ENCODE measurements at regions not wholly inside any gene's neighbourhood (a gene's known extent, or its start where the extent isn't known, plus 50 kb on each side); places are given as distances from the start of the nearest gene placed in this dataset.

DNA sequence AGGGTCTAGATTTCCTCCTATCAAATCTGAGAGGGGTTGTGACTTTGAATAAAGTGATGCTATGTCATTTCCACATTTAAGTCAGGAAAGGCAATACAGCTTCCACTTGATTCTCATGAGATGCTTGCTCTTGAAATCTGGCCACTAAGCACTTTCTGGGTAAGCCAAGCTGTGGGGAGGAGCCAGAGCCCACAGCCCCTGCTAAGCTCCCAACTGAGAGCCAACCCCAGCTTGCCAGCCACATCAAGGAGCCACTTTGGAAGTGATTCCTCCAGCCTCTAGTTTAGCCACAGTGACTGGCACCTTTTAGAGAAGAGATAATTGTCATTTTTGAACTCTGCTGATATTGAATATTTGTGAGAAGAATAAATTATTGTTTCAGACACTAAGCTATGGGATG lies 1441.5 kb upstream of the IGFBP7 start:
- no peak for DNase-seq

GRCh38 chr4:58543465-58543864 lies 1433.3 kb upstream of the IGFBP7 start:
- no peak for DNase-seq

- DNase-seq = no peak
These were observed 1431.7 kb upstream of the IGFBP7 start for GRCh38 chr4:58541926-58542325.

- DNase-seq = no peak
These were observed 1412.7 kb upstream of the IGFBP7 start for GRCh38 chr4:58522765-58523382.

DNA sequence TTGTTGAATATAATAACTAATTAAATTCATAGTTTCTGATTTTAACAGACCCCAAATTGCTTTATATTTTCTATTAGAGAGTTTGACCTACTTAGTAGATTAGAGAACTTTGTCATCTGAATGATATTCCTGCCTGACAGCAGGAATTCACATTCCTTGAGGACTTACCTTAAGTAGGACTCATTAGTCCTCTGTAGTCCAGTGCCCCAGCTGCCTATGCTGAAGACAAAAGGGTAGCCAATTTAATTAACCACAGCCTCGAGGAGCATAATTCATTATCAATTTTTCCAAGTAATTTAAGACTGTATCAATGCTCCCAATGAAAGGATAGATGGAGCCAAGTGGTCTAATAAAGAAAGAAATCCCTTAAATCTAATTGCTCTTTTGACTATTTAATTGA lies 1405.0 kb upstream of the IGFBP7 start:
- DNase-seq = no peak

GRCh38 chr4:58514299-58514698 lies 1404.1 kb upstream of the IGFBP7 start:
- DNase-seq = no peak

DNA sequence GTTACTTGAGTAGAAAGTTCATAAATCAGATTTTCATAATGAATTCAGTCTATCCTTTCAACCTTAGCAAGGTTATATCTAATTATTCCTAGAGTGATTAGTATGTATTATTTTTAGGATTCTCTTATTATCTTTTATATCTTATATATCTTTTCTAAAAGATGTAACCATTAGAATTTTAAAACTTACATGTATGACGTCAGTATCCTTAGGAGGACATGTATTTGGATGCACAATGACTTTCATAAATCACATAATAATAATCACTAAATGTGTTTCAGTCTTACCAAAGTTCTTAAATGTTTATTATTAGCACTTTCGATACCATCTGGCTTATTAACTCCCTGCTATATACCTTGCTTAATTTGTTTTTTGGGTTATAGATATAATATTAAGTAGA lies 1400.5 kb upstream of the IGFBP7 start:
- no peak for DNase-seq

- no peak for DNase-seq
These were observed 1396.9 kb upstream of the IGFBP7 start for GRCh38 chr4:58507079-58507478.

- no peak for DNase-seq
These were observed 1392.7 kb upstream of the IGFBP7 start for GRCh38 chr4:58502839-58503238.

GRCh38 chr4:58499182-58499581 lies 1389.0 kb upstream of the IGFBP7 start:
- DNase-seq = no peak

- no peak for DNase-seq
These were observed 1381.4 kb upstream of the IGFBP7 start for GRCh38 chr4:58491620-58492019.

DNA sequence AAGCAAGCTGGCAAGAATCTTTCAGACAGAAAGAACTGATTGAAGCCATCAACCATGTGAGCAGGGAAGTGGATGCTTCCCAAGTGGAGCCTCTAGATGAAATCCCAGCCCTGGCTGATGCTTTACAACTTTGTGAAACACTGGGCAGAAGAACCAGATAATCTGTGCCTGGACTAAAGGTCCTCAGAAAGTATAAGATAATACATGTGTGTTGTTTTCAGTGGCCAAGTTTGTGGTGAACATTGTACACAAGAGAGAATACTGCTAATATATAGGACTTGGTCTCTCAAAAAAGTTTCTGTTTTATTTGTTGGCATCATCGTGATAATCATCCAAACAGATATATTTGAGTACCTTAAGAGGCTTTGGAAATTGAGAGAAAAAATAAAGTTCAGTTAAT lies 1367.8 kb upstream of the IGFBP7 start:
- DNase-seq = no peak

GRCh38 chr4:58477513-58477912 lies 1367.3 kb upstream of the IGFBP7 start:
- DNase-seq = no peak

- no peak for DNase-seq
These were observed 1364.9 kb upstream of the IGFBP7 start for GRCh38 chr4:58475097-58475496.

DNA sequence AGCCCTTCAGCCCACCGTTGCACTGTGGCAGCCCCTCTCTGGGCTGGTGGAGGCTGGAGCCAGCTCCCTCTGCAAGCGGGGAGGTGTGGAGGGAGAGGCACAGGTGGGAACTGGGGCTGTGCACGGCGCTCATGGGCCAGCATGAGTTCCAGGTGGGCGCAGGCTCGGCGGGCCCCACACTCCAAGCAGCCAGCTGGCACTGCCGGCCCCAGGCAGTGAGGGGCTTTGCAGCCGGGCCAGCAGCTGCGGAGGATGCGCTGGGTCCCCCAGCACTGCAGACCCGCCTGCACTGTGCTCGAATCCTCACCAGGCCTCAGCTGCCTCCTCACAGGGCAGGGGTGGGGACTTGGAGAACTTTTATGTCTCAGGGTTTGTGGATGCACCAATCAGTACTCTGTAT lies 1354.8 kb upstream of the IGFBP7 start:
- DNase-seq = no peak

DNA sequence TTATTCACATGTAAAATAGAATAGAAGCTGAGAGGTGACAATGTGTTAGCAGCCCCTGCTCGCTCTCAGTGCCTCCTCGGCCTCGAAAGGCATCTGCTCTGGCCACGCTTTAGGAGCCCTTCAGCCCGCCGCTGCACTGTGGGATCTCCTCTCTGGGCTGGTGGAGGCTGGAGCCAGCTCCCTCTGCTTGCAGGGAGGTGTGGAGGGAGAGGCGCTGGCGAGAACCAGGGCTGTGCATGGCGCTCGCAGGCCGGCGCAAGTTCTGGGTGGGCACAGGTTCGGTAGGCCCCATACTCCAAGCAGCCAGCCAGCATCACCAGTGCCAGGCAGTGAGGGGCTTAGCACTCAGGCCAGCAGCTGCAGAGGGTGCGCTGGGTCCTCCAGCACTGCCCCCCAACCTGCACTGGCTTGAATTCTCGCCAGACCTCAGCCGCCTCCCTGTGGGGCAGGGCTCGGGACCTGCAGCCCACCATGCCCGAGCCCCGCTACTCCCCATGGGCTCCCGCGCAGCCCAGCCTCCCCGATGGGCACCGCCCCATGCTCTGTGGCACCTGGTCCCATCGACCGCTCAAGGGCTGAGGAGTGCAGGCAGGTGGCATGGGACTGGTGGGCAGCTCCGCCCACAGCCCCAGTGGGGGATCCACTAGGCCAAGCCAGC lies 1346.7 kb upstream of the IGFBP7 start:
- DNase-seq = no peak

DNA sequence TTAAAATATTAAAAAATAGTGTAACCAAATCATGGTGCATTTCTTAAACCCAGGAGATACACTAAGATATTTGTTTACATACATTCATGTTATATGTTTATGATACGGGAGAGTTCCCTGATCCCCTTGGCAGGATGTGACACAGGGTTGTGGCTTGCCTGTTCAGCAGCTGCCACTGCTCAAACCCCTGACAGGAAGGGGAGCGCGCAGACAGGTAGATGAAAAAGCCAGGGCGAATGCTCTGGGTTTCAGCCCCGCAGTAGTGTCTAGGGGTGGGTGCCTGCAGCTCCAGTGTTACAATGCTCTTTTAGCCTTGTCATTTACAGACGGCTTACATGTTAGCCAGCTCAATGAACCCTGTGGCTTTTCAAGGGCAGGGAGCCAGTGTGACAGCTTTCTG lies 1343.8 kb upstream of the IGFBP7 start:
- no peak for DNase-seq

DNA sequence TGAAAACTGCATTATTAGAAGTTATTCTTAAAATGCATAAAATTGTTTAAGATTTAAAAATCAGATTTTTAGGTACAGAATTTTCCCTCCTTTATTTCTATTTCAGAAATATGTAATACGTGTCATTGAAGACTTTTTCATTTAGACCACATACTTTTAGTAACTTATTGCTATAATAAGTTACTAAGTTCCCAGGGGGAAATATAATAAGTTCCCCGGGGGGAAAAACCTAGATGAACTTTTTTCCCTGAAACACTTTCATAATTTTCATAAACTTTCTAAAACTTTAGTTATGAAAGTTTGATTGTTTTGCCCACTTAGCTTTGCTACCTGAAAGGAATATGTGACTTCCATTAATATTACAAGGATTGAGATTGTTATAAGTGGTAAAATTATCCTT lies 1341.5 kb upstream of the IGFBP7 start:
- no peak for DNase-seq

DNA sequence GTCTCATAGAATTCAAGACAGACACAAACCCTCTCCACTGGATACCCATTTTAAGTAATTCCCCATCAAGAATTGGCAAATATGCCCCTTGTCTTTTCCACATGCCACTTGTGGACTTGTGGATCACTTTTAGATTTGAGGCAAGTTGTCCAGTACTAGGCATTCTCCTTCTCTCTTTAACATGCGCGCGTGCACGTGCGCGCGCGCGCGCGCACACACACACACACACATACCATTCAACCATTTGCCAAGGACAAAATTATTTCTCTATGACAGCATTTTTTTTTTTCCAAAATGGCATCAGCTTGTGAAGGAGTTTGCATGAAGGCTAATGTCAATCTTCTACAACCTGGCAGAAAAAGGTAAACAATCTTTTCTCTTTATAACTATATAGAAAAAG lies 1325.7 kb upstream of the IGFBP7 start:
- DNase-seq = no peak

- DNase-seq = no peak
These were observed 1303.7 kb upstream of the IGFBP7 start for GRCh38 chr4:58413849-58414248.

- DNase-seq = no peak
These were observed 1301.7 kb upstream of the IGFBP7 start for GRCh38 chr4:58411904-58412303.

- DNase-seq = no peak
These were observed 1296.6 kb upstream of the IGFBP7 start for GRCh38 chr4:58406762-58407161.

DNA sequence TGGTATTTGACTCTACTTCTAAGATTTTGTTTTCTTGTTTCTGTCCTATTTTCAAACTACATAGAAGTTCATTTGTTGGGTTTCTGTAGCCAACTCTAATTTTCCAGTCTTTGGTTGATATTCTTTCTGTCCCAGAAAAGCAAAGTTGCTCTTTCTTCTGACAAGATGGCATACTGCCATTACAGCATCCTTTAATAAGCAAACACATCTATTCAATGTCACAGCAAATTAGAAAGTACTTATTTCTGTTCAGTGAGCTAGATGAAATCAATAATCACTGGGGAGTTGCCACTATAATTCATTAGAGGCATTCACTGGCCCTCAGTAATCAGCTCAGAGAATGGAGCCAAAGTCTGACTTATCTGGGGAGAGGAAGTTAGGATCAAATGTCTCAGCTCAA lies 1258.0 kb upstream of the IGFBP7 start:
- DNase-seq = no peak

DNA sequence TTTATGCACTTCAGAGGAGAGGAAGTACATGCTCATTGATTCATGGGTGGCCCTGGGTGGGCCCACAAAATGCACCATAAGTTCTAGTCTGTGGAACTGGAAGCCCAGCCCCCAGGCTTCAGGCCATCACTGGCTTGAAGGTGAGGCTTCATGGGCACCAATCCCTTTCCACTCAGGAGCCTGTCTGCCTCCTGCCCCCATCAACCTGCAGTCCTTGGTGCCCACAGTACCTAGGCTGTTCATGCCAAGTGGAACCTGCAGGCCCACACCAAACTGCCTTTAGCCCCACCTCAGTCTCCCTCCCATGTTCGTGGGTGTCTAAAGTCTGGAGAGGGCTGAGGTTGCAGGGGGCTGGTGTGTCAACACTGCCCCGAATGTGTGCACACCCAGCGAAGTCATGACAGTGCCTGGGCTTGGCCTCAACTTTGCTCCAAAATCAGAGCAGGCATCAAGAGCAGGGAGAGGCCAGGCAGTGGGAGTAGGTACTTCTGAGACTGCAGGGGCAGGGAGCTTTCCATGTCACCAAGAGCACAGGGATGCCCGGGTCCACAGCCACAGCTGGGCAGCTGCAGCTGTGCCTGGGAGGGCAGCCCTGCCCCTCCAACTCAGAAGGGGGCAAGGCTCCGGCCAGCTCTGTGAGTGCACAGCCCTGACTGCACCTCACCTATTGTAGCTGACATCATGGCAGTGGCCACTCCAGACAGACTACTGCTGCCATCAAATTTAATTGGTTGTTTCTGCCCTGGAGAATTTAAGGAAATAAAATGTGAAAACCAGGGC lies 1250.4 kb upstream of the IGFBP7 start:
- DNase-seq = no peak
